B cell (primary cell): ENCODE measurements at regions not wholly inside any gene's neighbourhood (a gene's known extent, or its start where the extent isn't known, plus 50 kb on each side); places are given as distances from the start of the nearest gene placed in this dataset.

ENCODE experiments used
- EZH2 ChIP-seq: IDR thresholded peaks from 2 replicates; pipeline ENCODE4 v1.6.1; 2012; ENCODE audit warnings: borderline replicate concordance, low read depth, mild to moderate bottlenecking, moderate library complexity, low read length; ENCODE audit not compliant: insufficient read depth, poor library complexity, severe bottlenecking
- TF ChIP-seq, protein P1 (sequence below): fragments of 200-600 bp; IDR thresholded peaks from one replicate; pipeline ENCODE4 v1.8.0; 2022; ENCODE audit warnings: antibody characterized with exemption, mild to moderate bottlenecking

DNA sequence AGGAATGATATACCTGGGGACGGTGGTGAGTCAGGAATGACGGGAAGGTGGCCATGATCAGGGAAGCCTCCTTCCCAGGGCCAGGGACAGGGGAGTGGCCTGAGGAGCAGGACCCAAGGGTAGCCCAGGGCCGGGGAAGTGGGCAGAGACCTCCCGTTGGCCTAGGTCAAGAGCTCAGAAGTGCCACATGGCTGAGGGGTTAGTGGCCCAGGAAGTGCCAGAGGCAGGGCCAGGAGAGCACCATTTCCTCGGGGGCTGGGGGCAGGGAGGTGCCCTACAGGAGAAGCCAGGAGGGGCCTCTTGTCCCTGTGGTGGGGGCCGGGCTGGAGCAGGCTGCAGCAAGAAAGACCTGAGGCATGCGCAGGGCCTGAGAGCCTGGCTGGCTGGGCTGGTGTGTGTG is 152.3 kb upstream of the ZSWIM2 start:
- TF ChIP-seq, protein P1, sequence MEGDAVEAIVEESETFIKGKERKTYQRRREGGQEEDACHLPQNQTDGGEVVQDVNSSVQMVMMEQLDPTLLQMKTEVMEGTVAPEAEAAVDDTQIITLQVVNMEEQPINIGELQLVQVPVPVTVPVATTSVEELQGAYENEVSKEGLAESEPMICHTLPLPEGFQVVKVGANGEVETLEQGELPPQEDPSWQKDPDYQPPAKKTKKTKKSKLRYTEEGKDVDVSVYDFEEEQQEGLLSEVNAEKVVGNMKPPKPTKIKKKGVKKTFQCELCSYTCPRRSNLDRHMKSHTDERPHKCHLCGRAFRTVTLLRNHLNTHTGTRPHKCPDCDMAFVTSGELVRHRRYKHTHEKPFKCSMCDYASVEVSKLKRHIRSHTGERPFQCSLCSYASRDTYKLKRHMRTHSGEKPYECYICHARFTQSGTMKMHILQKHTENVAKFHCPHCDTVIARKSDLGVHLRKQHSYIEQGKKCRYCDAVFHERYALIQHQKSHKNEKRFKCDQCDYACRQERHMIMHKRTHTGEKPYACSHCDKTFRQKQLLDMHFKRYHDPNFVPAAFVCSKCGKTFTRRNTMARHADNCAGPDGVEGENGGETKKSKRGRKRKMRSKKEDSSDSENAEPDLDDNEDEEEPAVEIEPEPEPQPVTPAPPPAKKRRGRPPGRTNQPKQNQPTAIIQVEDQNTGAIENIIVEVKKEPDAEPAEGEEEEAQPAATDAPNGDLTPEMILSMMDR: no peak
- TF ChIP-seq EZH2: no peak
